Aorta (tissue), 5 donors: ENCODE measurements at regions not wholly inside any gene's neighbourhood (a gene's known extent, or its start where the extent isn't known, plus 50 kb on each side); places are given as distances from the start of the nearest gene placed in this dataset.

Source experiments
- ATAC-seq: fragments of 200-7000 bp; cut with Tn5 transposase; one replicate; pipeline ENCODE4 v1.9.1; 2022; ENCODE audit warnings: moderate library complexity; ENCODE audit not compliant: low FRiP score
- DNase-seq, 2 donors: peaks; one replicate each; pipeline ENCODE4 v3.0.0-alpha.2; 2020
- H3K27ac ChIP-seq, 2 donors: one replicate each; pipeline ENCODE4 v1.5.1; 2013; ENCODE audit warnings: low read length in 2 of 2, mild to moderate bottlenecking in 2 of 2, moderate library complexity in 2 of 2, control low read depth in 1 of 2, inconsistent platforms in 1 of 2, low read depth in 1 of 2
- H3K27me3 ChIP-seq, 2 donors: one replicate each; pipeline ENCODE4 v1.6.1; 2013; ENCODE audit warnings: control low read depth in 1 of 2, low read length in 1 of 2, mild to moderate bottlenecking in 1 of 2, moderate library complexity in 1 of 2; ENCODE audit not compliant: insufficient read depth in 2 of 2, control insufficient read depth in 1 of 2
- H3K36me3 ChIP-seq, 2 donors: one replicate each; pipeline ENCODE4 v1.6.1; 2013; ENCODE audit warnings: control low read depth in 1 of 2, low read length in 1 of 2, mild to moderate bottlenecking in 1 of 2; ENCODE audit not compliant: insufficient read depth in 2 of 2, control insufficient read depth in 1 of 2
- H3K4me1 ChIP-seq, 2 donors: one replicate each; pipeline ENCODE4 v1.6.1; 2013; ENCODE audit warnings: low read length in 2 of 2, control low read depth in 1 of 2, mild to moderate bottlenecking in 1 of 2, moderate library complexity in 1 of 2; ENCODE audit not compliant: insufficient read depth in 2 of 2, control insufficient read depth in 1 of 2
- H3K4me3 ChIP-seq, 2 donors: one replicate each; pipeline ENCODE4 v1.5.1; 2013; ENCODE audit warnings: low read length in 2 of 2, control low read depth in 1 of 2, mild to moderate bottlenecking in 1 of 2
- H3K9me3 ChIP-seq: one replicate; pipeline ENCODE4 v1.6.1; 2013; ENCODE audit warnings: mild to moderate bottlenecking, low read length; ENCODE audit not compliant: control insufficient read depth
- WGBS, 2 donors: extraction: QIAGEN DNeasy Blood & Tissue Kit; methylation state at CpG; one replicate each; pipeline ENCODE4 v1.1.7; 2013; 5-methylcytosine and 5-hydroxymethylcytosine counted together
- intact Hi-C, 2 donors: fragments of 100-400 bp; cut with DNase I; formaldehyde crosslinking; loops; one replicate each; pipeline versions ENCODE4 v1.14.2 to v1.15.0; 2022
- donor health status: healthy with polysubstance abuse.
- donor health status: Bipolar disorder and iron deficiency.
- donor health status: DM: no; HTN: no; CAD: no.
- donor health status: DM: no; HTN: no; CAD: no.
- donor health status: DM: yes; HTN: yes; CAD: no.

- DNase-seq (no peak), ATAC-seq (no peak)
- no peaks in the 10 kb centered on the region for H3K4me1 ChIP-seq
- no peaks in the 10 kb centered on the region for H3K9me3 ChIP-seq
- no peak overlapping the region for H3K4me3 ChIP-seq
- intact Hi-C loops: no loop called here
- no peaks in the 10 kb centered on the region for H3K36me3 ChIP-seq
- no peaks in the 10 kb centered on the region for H3K27me3 ChIP-seq
- 71 to 82% methylated on average over 3 of the region's 3 CpGs for WGBS, 2 donors
- no peak overlapping the region for H3K27ac ChIP-seq
Observed at GRCh38 chr6:14187406-14187805, 69.8 kb downstream of the CD83 start.

DNA sequence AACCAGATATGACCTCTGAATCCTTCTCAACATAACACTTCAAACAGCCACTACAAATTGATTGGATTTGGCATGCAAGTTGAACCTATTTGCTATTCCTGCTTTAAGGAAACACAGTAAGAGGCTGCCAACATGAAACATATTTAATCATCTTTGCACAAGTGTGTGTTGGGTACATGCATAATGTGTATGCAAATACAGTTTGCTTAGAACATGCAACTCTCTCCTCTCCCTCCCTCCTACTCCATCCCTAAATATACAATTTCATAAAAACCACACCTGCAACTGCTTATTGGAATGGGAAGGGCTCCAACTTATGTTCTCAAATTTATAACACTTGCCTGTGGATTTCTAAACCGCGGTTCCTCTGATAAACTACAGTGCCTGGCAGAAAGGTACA is 71.5 kb downstream of the CD83 start:
- intact Hi-C loops: no loop called here
- H3K27ac ChIP-seq: no peak overlapping the region
- no peak overlapping the region for H3K4me3 ChIP-seq
- no peaks in the 10 kb centered on the region for H3K27me3 ChIP-seq
- H3K9me3 ChIP-seq: no peaks in the 10 kb centered on the region
- WGBS, 2 donors: 37 to 46% methylated on average over 2 of the region's 2 CpGs
- H3K4me1 ChIP-seq: no peaks in the 10 kb centered on the region
- H3K36me3 ChIP-seq: no peaks in the 10 kb centered on the region
- ATAC-seq (no peak), DNase-seq (no peak)

- H3K4me1 ChIP-seq: no peaks in the 10 kb centered on the region
- no peaks in the 10 kb centered on the region for H3K9me3 ChIP-seq
- no peak overlapping the region for H3K27ac ChIP-seq
- no peak overlapping the region for H3K4me3 ChIP-seq
- WGBS, 2 donors: 13 to 19% methylated on average over 6 of the region's 6 CpGs
- H3K36me3 ChIP-seq: no peaks in the 10 kb centered on the region
- H3K27me3 ChIP-seq: no peaks in the 10 kb centered on the region
- intact Hi-C loops: no loop called here
- DNase-seq: no peak
- ATAC-seq: no peak
Observed at GRCh38 chr6:14190191-14190928, 72.8 kb downstream of the CD83 start.

DNA sequence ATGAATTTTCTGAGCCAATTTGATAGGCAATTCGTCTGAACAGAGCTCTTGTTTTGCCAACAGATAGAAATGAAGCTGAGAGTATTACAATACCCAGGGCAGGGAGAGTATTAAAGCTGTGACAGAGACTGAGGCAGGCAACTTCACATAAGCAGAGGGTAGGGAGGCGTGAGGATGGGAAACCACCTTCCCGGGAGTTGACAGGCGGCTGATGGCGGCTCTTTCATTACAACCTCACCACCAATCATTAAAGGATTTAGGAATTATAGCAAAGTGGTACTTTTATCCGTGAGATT is 73.3 kb downstream of the CD83 start:
- no peak overlapping the region for H3K4me3 ChIP-seq
- DNase-seq: no peak
- 71 to 78% methylated on average over 6 of the region's 6 CpGs for WGBS, 2 donors
- H3K27ac ChIP-seq: no peak overlapping the region
- no peaks in the 10 kb centered on the region for H3K36me3 ChIP-seq
- no peak for ATAC-seq
- H3K4me1 ChIP-seq: no peaks in the 10 kb centered on the region
- intact Hi-C loops: no loop called here
- no peaks in the 10 kb centered on the region for H3K27me3 ChIP-seq
- H3K9me3 ChIP-seq: no peaks in the 10 kb centered on the region

DNA sequence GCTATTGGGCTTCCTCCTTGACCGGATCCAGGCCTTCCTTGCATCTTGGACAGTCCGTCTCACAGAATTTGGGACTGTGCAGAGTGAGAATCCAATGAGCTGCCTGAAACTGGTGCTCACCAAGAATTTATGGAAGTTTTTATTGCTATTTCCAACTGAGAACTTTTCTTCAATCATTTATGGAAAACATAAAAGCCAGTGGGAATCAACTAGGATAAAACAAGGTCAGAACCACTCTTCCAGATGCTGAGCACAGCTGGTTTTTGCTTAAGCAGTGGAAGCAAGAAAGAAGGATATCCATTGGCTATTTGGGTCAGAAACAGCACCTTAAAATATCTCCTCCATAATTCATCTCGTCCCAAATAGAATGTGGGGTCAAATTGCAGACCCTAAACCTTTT is 74.2 kb downstream of the CD83 start:
- ATAC-seq: no peak

GRCh38 chr6:14192216-14192788 is 74.7 kb downstream of the CD83 start:
- H3K27ac ChIP-seq: no peak overlapping the region
- no peak overlapping the region for H3K4me3 ChIP-seq
- no peaks in the 10 kb centered on the region for H3K27me3 ChIP-seq
- no peaks in the 10 kb centered on the region for H3K36me3 ChIP-seq
- intact Hi-C loops: no loop called here
- H3K9me3 ChIP-seq: no peaks in the 10 kb centered on the region
- DNase-seq (no peak), ATAC-seq (no peak)
- 45 to 54% methylated on average over 3 of the region's 3 CpGs for WGBS, 2 donors
- H3K4me1 ChIP-seq: no peaks in the 10 kb centered on the region

More for the DNA sequence above, 74.2 kb downstream of the CD83 start:
- H3K27ac ChIP-seq: no peak overlapping the region
- DNase-seq: no peak
- no peaks in the 10 kb centered on the region for H3K27me3 ChIP-seq
- 89 to 94% methylated on average over 3 of the region's 3 CpGs for WGBS, 2 donors
- H3K4me1 ChIP-seq: no peaks in the 10 kb centered on the region
- intact Hi-C loops: no loop called here
- H3K4me3 ChIP-seq: no peak overlapping the region
- no peaks in the 10 kb centered on the region for H3K9me3 ChIP-seq
- no peaks in the 10 kb centered on the region for H3K36me3 ChIP-seq

GRCh38 chr6:14193524-14193923 is 76.0 kb downstream of the CD83 start:
- Histone ChIP-seq H3K36me3 (no peaks in the 10 kb centered on the region), H3K4me3 (no peak overlapping the region), H3K4me1 (no peaks in the 10 kb centered on the region), H3K27me3 (no peaks in the 10 kb centered on the region), H3K27ac (no peak overlapping the region), H3K9me3 (no peaks in the 10 kb centered on the region)
- ATAC-seq: no peak
- WGBS, 2 donors: 95 to 98% methylated on average over 2 of the region's 2 CpGs
- DNase-seq: no peak
- intact Hi-C loops: no loop called here

DNA sequence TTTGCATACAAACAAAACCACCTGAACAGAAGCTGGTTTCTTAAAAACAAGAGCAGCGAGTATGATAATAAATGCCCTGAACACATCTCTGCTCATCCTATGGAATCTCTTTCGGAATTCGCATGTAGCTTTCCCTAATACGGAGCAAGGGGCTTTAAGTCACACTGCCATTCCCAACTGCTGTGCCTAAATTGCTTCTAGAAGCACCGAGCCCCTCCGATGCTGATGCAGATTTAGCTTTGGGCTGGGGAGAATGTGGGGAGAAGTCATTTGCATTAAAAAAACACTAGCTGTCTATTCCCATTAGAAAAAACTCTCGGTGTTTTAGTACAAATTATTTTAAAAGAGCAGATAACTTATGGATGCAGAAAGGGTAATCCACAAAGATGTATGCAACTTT is 76.9 kb downstream of the CD83 start:
- Histone ChIP-seq H3K9me3 (no peaks in the 10 kb centered on the region), H3K4me3 (no peak overlapping the region), H3K36me3 (no peaks in the 10 kb centered on the region), H3K4me1 (no peaks in the 10 kb centered on the region), H3K27ac (no peak overlapping the region), H3K27me3 (no peaks in the 10 kb centered on the region)
- ATAC-seq (no peak), DNase-seq (no peak)
- intact Hi-C loops: no loop called here
- WGBS, 2 donors: 79 to 81% methylated on average over 7 of the region's 7 CpGs

GRCh38 chr6:14194976-14195375 is 77.4 kb downstream of the CD83 start:
- DNase-seq: no peak
- no peak for ATAC-seq
- intact Hi-C loops: no loop called here
- H3K27ac ChIP-seq: no peak overlapping the region
- H3K27me3 ChIP-seq: peaks cover 0 to 1% of the 10 kb centered on the region in 2 donors
- H3K4me3 ChIP-seq: no peak overlapping the region
- H3K9me3 ChIP-seq: no peaks in the 10 kb centered on the region
- 94 to 97% methylated on average over 5 of the region's 5 CpGs for WGBS, 2 donors
- H3K36me3 ChIP-seq: no peaks in the 10 kb centered on the region
- no peaks in the 10 kb centered on the region for H3K4me1 ChIP-seq
